Chondrocyte (in vitro differentiated cells): ENCODE measurements at regions not wholly inside any gene's neighbourhood (a gene's known extent, or its start where the extent isn't known, plus 50 kb on each side); places are given as distances from the start of the nearest gene placed in this dataset.

ENCODE experiments used
- DNase-seq: peaks from one replicate; pipeline ENCODE4 v3.0.0; 2021; ENCODE audit warnings: mixed read lengths, low spot score
- H3K27ac Mint-ChIP-seq: one replicate; pipeline ENCODE4 v1.8.0; 2021; ENCODE audit warnings: mild to moderate bottlenecking, moderate library complexity, mixed read lengths; ENCODE audit not compliant: unreplicated experiment
- H3K27me3 Mint-ChIP-seq: 2 replicates; pipeline ENCODE4 v1.8.0; 2021; ENCODE audit warnings: low read depth, mixed read lengths
- H3K36me3 Mint-ChIP-seq: 2 replicates; pipeline ENCODE4 v1.8.0; 2021; ENCODE audit warnings: low read depth, mixed read lengths
- H3K4me1 Mint-ChIP-seq: 2 replicates; pipeline ENCODE4 v1.8.0; 2021; ENCODE audit warnings: low read depth, mild to moderate bottlenecking, mixed read lengths
- H3K4me3 Mint-ChIP-seq: one replicate; pipeline ENCODE4 v1.8.0; 2021; ENCODE audit warnings: mild to moderate bottlenecking, moderate library complexity, mixed read lengths; ENCODE audit not compliant: unreplicated experiment
- H3K9me3 Mint-ChIP-seq: 2 replicates; pipeline ENCODE4 v1.8.0; 2021; ENCODE audit warnings: low read depth, mixed read lengths
- CTCF ChIP-seq: fragments of 200-600 bp; sonication (generic); IDR thresholded peaks from 2 replicates; pipeline ENCODE4 v1.5.0; 2021; ENCODE audit warnings: antibody characterized with exemption, mild to moderate bottlenecking, moderate library complexity

- Mint-ChIP-seq H3K36me3 (no peaks in the 10 kb centered on the region), H3K27me3 (peaks cover 31% of the 10 kb centered on the region), H3K4me1 (no peaks in the 10 kb centered on the region), H3K27ac (no peak overlapping the region), H3K4me3 (no peak overlapping the region), H3K9me3 (peaks cover 3% of the 10 kb centered on the region)
- no peak for TF ChIP-seq CTCF
- no peak for DNase-seq
Observed at GRCh38 chr18:70523035-70523791, 234.4 kb downstream of the SOCS6 start.

- no peak overlapping the region for H3K27ac Mint-ChIP-seq
- no peaks in the 10 kb centered on the region for H3K36me3 Mint-ChIP-seq
- H3K27me3 Mint-ChIP-seq = peaks cover 30% of the 10 kb centered on the region
- H3K4me3 Mint-ChIP-seq = no peak overlapping the region
- no peak for DNase-seq
- no peak for TF ChIP-seq CTCF
- H3K4me1 Mint-ChIP-seq = no peaks in the 10 kb centered on the region
- H3K9me3 Mint-ChIP-seq = no peaks in the 10 kb centered on the region
Observed at GRCh38 chr18:70522183-70522680, 233.4 kb downstream of the SOCS6 start.

- Mint-ChIP-seq H3K27me3 (peaks cover 30% of the 10 kb centered on the region), H3K4me3 (no peak overlapping the region), H3K4me1 (no peaks in the 10 kb centered on the region), H3K36me3 (no peaks in the 10 kb centered on the region), H3K9me3 (no peaks in the 10 kb centered on the region), H3K27ac (no peak overlapping the region)
- TF ChIP-seq CTCF = no peak
- no peak for DNase-seq
Observed at GRCh38 chr18:70520867-70521266, 232.0 kb downstream of the SOCS6 start.

- Mint-ChIP-seq H3K36me3 (no peaks in the 10 kb centered on the region), H3K9me3 (no peaks in the 10 kb centered on the region)
Observed at GRCh38 chr18:70513502-70514171, 224.8 kb downstream of the SOCS6 start.

More at GRCh38 chr18:70513502-70514171, 224.8 kb downstream of the SOCS6 start:
- no peak overlapping the region for H3K27ac Mint-ChIP-seq
- TF ChIP-seq CTCF = no peak
- H3K4me3 Mint-ChIP-seq = no peak overlapping the region
- H3K4me1 Mint-ChIP-seq = no peaks in the 10 kb centered on the region
- no peak for DNase-seq
- H3K27me3 Mint-ChIP-seq = peaks cover 10% of the 10 kb centered on the region
